HCT116 (cell line): ENCODE measurements at regions not wholly inside any gene's neighbourhood (a gene's known extent, or its start where the extent isn't known, plus 50 kb on each side); places are given as distances from the start of the nearest gene placed in this dataset.

Source experiments
- ATAC-seq: fragments of 200-7000 bp; cut with Tn5 transposase; 2 replicates; pipeline ENCODE4 v1.9.1; 2020; ENCODE audit warnings: mild to moderate bottlenecking, moderate library complexity
- BruUV-seq: library from RNA; stranded (reverse); fragments of 400-500 nt; replicated peaks from 2 replicates; lab custom pipeline; 2021; lab: Mats Ljungman, UMichigan
- CTCF ChIA-PET: fragments of 300-600 bp; sonication (Branson Sonifier 250); formaldehyde crosslinking; loops from one replicate; lab custom pipeline; 2021; ENCODE audit warnings: antibody characterized with exemption; lab: Charles Lee
- POLR2A ChIA-PET: fragments of 300-600, 350-600 bp; sonication (Branson Sonifier 250); formaldehyde crosslinking; loops from one replicate; lab custom pipeline; 2021; ENCODE audit warnings: antibody characterized with exemption; lab: Charles Lee
- RAD21 ChIA-PET, 2 experiments: fragments of 300-600 bp; sonication (Branson Sonifier 250); formaldehyde crosslinking; loops; one replicate each; lab custom pipeline; 2023; ENCODE audit warnings: low total read pairs in 2 of 2; ENCODE audit not compliant: uncharacterized antibody in 2 of 2, unreplicated experiment in 2 of 2, low non-redundant PET in 1 of 2; lab: Charles Lee
- DNase-seq: peaks from one replicate; pipeline ENCODE4 v3.0.0-alpha.2; 2010; ENCODE audit warnings: low read depth, low spot score
- H2AFZ ChIP-seq: fragments of 200-600 bp; shearing (Covaris generic), sonication (generic); 2 replicates; pipeline ENCODE4 v1.6.1; 2017; ENCODE audit warnings: low read depth, mixed run types, mixed read lengths, antibody characterized with exemption, low read length; ENCODE audit not compliant: poor library complexity, severe bottlenecking
- H3K27ac ChIP-seq: 2 replicates; pipeline ENCODE4 v1.5.1; 2012; ENCODE audit warnings: low read depth, low read length
- H3K27me3 ChIP-seq: fragments of 200-600 bp; sonication (generic); 2 replicates; pipeline ENCODE4 v1.6.1; 2016; ENCODE audit warnings: mixed run types, low read length, mixed read lengths; ENCODE audit not compliant: insufficient read depth
- H3K36me3 ChIP-seq, 2 experiments: fragments of 200-500 bp in 1 of 2; fragments of 200-600 bp in 1 of 2; sonication (Bioruptor generic) in 1 of 2; sonication (generic) in 1 of 2; 2 replicates each; pipeline versions ENCODE4 v1.5.1 to v1.6.1; 2014 to 2016; ENCODE audit warnings: low read length in 2 of 2, inconsistent platforms in 1 of 2, mixed read lengths in 1 of 2, mixed run types in 1 of 2; ENCODE audit not compliant: insufficient read depth in 2 of 2, control insufficient read depth in 1 of 2
- H3K4me1 ChIP-seq, 2 experiments: fragments of 200-600 bp in 1 of 2; sonication (generic) in 1 of 2; 2 replicates each; pipeline versions ENCODE4 v1.5.1 to v1.6.1; 2012 to 2017; ENCODE audit warnings: low read length in 2 of 2, inconsistent platforms in 1 of 2, mild to moderate bottlenecking in 1 of 2, mixed read lengths in 1 of 2, mixed run types in 1 of 2, moderate library complexity in 1 of 2; ENCODE audit not compliant: insufficient read depth in 2 of 2, control insufficient read depth in 1 of 2
- H3K4me2 ChIP-seq: fragments of 200-600 bp; sonication (generic); 2 replicates; pipeline ENCODE4 v1.6.1; 2017; ENCODE audit warnings: mixed run types, low read length, mixed read lengths
- H3K4me3 ChIP-seq, 2 experiments: fragments of 200-600 bp in 1 of 2; sonication (generic) in 1 of 2; replicated peaks in 1 of 2; 2 replicates each; pipeline ENCODE4 v1.5.1; 2011 to 2016; ENCODE audit warnings: low read length in 2 of 2, control low read depth in 1 of 2, low read depth in 1 of 2, mild to moderate bottlenecking in 1 of 2, mixed read lengths in 1 of 2, mixed run types in 1 of 2
- H3K79me2 ChIP-seq: fragments of 200-600 bp; sonication (generic); 2 replicates; pipeline ENCODE4 v1.6.1; 2017; ENCODE audit warnings: mild to moderate bottlenecking, mixed run types, low read length, moderate library complexity, mixed read lengths; ENCODE audit not compliant: insufficient read depth
- H3K9ac ChIP-seq: fragments of 200-600 bp; sonication (generic); 2 replicates; pipeline ENCODE4 v1.6.1; 2016; ENCODE audit warnings: low read length, mixed read lengths
- H3K9me2 ChIP-seq: fragments of 200-600 bp; sonication (generic), shearing (Covaris generic); 2 replicates; pipeline ENCODE4 v1.6.1; 2017; ENCODE audit warnings: mixed run types, mild to moderate bottlenecking, moderate library complexity; ENCODE audit not compliant: insufficient read depth
- H3K9me3 ChIP-seq, 2 experiments: fragments of 200-500 bp in 1 of 2; fragments of 200-600 bp in 1 of 2; sonication (Bioruptor generic) in 1 of 2; sonication (generic) in 1 of 2; 2 replicates each; pipeline ENCODE4 v1.6.1; 2014 to 2017; ENCODE audit warnings: low read length in 2 of 2, mixed read lengths in 2 of 2, inconsistent platforms in 1 of 2, low read depth in 1 of 2, mild to moderate bottlenecking in 1 of 2, mixed run types in 1 of 2, moderate library complexity in 1 of 2; ENCODE audit not compliant: control insufficient read depth in 1 of 2, insufficient read depth in 1 of 2
- H4K20me1 ChIP-seq: fragments of 200-600 bp; sonication (generic), shearing (Covaris generic); 2 replicates; pipeline ENCODE4 v1.6.1; 2017; ENCODE audit warnings: mixed run types, mild to moderate bottlenecking, moderate library complexity; ENCODE audit not compliant: insufficient read depth
- ATF3 ChIP-seq: IDR thresholded peaks from 2 replicates; pipeline ENCODE4 v1.6.1; 2012
- CBX3 ChIP-seq: IDR thresholded peaks from 2 replicates; pipeline ENCODE4 v1.6.1; 2012; ENCODE audit warnings: low read depth
- CEBPB ChIP-seq: IDR thresholded peaks from 2 replicates; pipeline ENCODE4 v1.6.1; 2012; ENCODE audit warnings: low read depth
- CTCF ChIP-seq, 3 experiments: fragments of 200-600 bp in 1 of 3; sonication (generic) in 1 of 3; IDR thresholded peaks in 2 of 3; conservative IDR thresholded peaks in 1 of 3; 2 replicates each; pipeline ENCODE4 v1.5.1; 2012 to 2017; ENCODE audit warnings: low read depth in 2 of 3, low read length in 2 of 3, antibody characterized with exemption in 1 of 3, borderline replicate concordance in 1 of 3, control low read depth in 1 of 3, mild to moderate bottlenecking in 1 of 3, mixed read lengths in 1 of 3, mixed run types in 1 of 3, moderate library complexity in 1 of 3; ENCODE audit not compliant: insufficient read depth in 1 of 3
- EGR1 ChIP-seq: IDR thresholded peaks from 2 replicates; pipeline ENCODE4 v1.6.1; 2012; ENCODE audit warnings: low read depth
- ELF1 ChIP-seq: IDR thresholded peaks from 2 replicates; pipeline ENCODE4 v1.6.1; 2012; ENCODE audit warnings: low read depth, borderline replicate concordance
- EZH2 ChIP-seq: fragments of 200-600 bp; sonication (generic); IDR thresholded peaks from 2 replicates; pipeline ENCODE4 v1.6.1; 2017; ENCODE audit warnings: antibody characterized with exemption, mixed run types
- EZH2phosphoT487 ChIP-seq: fragments of 200-600 bp; IDR thresholded peaks from 2 replicates; pipeline ENCODE4 v1.6.1; 2018; ENCODE audit warnings: antibody characterized with exemption, borderline replicate concordance
- FOSL1 ChIP-seq: IDR thresholded peaks from 2 replicates; pipeline ENCODE4 v1.6.1; 2012; ENCODE audit warnings: low read depth
- JUND ChIP-seq: IDR thresholded peaks from 2 replicates; pipeline ENCODE4 v1.6.1; 2012
- POLR2A ChIP-seq: IDR thresholded peaks from 2 replicates; pipeline ENCODE4 v1.7.0; 2011; ENCODE audit warnings: borderline replicate concordance; ENCODE audit not compliant: insufficient read depth, insufficient read length; ENCODE audit errors: extremely low read depth
- POLR2AphosphoS5 ChIP-seq: IDR thresholded peaks from 2 replicates; pipeline ENCODE4 v1.6.1; 2011; ENCODE audit warnings: mild to moderate bottlenecking, low read depth, low read length, moderate library complexity
- REST ChIP-seq: IDR thresholded peaks from 2 replicates; pipeline ENCODE4 v1.6.1; 2012; ENCODE audit warnings: low read depth
- SIN3A ChIP-seq: IDR thresholded peaks from 2 replicates; pipeline ENCODE4 v1.6.1; 2012; ENCODE audit warnings: low read depth
- SRF ChIP-seq: IDR thresholded peaks from 2 replicates; pipeline ENCODE4 v1.6.1; 2012; ENCODE audit warnings: low read depth
- YY1 ChIP-seq: IDR thresholded peaks from 2 replicates; pipeline ENCODE4 v1.6.1; 2011; ENCODE audit warnings: low read length, low read depth, moderate library complexity, mild to moderate bottlenecking; ENCODE audit not compliant: insufficient replicate concordance; ENCODE audit errors: extremely low read depth
- ZBTB33 ChIP-seq: IDR thresholded peaks from 2 replicates; pipeline ENCODE4 v1.6.1; 2011; ENCODE audit warnings: mild to moderate bottlenecking, low read length, moderate library complexity; ENCODE audit not compliant: insufficient replicate concordance; ENCODE audit errors: extremely low read depth
- ZFX ChIP-seq: fragments of 450-650 bp; IDR thresholded peaks from 2 replicates; pipeline ENCODE4 v1.6.1; 2017
- intact Hi-C: fragments of 100-400 bp; cut with micrococcal nuclease; formaldehyde crosslinking; loops from 2 replicates; pipeline ENCODE4 v1.10.0; 2022

GRCh38 chr2:217231212-217231611 lies 371.3 kb upstream of the TNP1 start:
- no peaks in the 10 kb centered on the region for H3K79me2 ChIP-seq
- intact Hi-C loops = no loop called here
- CTCF ChIA-PET = no interaction called here
- ATAC-seq = no peak
- no peaks in the 10 kb centered on the region; the same call in 1 of the 2 replicates for H4K20me1 ChIP-seq
- no TSS peak for BruUV-seq
- DNase-seq = no peak
- no peak overlapping the region for H3K4me2 ChIP-seq
- no peak overlapping the region for H2AFZ ChIP-seq
- H3K9ac ChIP-seq = no peak overlapping the region
- H3K27me3 ChIP-seq = peaks cover 3% of the 10 kb centered on the region; the same call in 1 of the 2 replicates
- H3K36me3 ChIP-seq = no peaks in the 10 kb centered on the region
- no peaks in the 10 kb centered on the region for H3K9me2 ChIP-seq
- RAD21 ChIA-PET = no interaction called here
- no peaks in the 10 kb centered on the region for H3K4me1 ChIP-seq
- no peaks in the 10 kb centered on the region for H3K9me3 ChIP-seq
- TF ChIP-seq EGR1 = no peak
- no peak for TF ChIP-seq POLR2A
- TF ChIP-seq SIN3A = no peak
- no peak for TF ChIP-seq CTCF (IDR thresholded peaks at IDR 0.05 in 2 of 3, conservative IDR thresholded peaks at IDR 0.05 in 1 of 3; ENCODE audit: borderline replicate concordance in 1 of 3, insufficient read depth in 1 of 3, low read depth in 2 of 3, low read length in 2 of 3)
- TF ChIP-seq POLR2AphosphoS5 = no peak
- no peak for TF ChIP-seq EZH2phosphoT487
- no peak for TF ChIP-seq SRF
- TF ChIP-seq FOSL1 = no peak
- TF ChIP-seq REST = no peak
- TF ChIP-seq EZH2 = no peak
- no peak for TF ChIP-seq CEBPB
- no peak for TF ChIP-seq YY1
- no peak for TF ChIP-seq ELF1
- no peak for TF ChIP-seq ZFX
- no peak for TF ChIP-seq CBX3
- no peak for TF ChIP-seq ZBTB33
- no peak for TF ChIP-seq JUND
- TF ChIP-seq ATF3 = no peak
- POLR2A ChIA-PET = no interaction called here
- H3K4me3 ChIP-seq = no peak overlapping the region
- H3K27ac ChIP-seq = no peak overlapping the region
